HG03280 (cell line): ENCODE measurements at regions not wholly inside any gene's neighbourhood (a gene's known extent, or its start where the extent isn't known, plus 50 kb on each side); places are given as distances from the start of the nearest gene placed in this dataset.

ENCODE experiments used
- ATAC-seq: cut with Tn5 transposase; IDR thresholded peaks from one replicate; pipeline ENCODE4 v1.9.1; 2021; ENCODE audit warnings: mild to moderate bottlenecking, moderate library complexity; ENCODE audit not compliant: unreplicated experiment

DNA sequence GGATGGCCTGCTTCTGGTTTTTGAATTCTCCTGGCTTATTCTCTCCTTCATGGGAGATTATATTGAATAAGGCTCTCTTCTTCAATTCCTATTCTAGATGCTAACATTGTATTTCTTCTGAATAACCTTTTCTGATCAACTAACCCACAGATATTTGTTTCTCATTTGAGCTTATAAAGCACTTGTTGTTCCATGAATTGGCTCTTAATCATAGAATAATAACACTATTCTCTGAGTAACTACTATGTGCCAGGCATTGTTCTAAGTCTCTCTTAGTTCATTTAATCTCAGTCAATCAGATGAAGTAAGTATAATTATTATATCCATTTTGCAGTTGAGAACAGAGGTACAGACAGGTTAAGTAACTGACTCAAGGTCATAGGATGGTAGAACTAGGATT, 136.3 kb upstream of the MLIP start:
- ATAC-seq = no peak

DNA sequence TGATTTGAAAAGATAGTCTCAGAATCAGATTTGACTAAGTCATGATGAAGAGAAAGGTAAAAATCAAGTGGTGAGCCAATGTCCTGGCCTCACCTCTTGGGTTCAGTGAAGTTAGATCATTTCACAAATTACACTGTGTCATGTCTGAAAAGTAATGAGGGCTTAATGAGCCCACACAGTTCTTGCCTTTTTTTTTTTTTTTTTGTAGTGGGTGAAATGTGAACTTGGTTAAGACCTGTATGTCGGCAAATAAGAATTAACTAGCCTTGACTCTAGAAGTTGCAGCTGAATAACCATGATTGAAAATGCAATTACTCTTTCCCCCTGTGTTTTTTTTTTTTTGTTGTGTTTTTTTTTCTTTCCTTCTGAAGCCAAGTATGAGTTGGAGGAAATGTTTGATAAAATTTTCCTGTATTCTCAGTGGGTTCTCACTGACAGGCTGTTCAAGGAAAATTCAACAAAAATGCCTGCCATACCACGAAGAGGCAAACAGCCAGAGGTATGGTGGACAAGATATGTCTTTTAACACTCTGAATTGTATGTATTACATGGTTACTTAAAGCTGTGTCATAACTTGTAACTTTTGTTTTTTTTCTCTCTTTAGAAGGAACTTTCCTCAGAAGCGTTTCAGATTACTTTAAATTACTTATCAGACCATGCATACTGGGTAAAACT, 135.2 kb upstream of the MLIP start:
- ATAC-seq = no peak

DNA sequence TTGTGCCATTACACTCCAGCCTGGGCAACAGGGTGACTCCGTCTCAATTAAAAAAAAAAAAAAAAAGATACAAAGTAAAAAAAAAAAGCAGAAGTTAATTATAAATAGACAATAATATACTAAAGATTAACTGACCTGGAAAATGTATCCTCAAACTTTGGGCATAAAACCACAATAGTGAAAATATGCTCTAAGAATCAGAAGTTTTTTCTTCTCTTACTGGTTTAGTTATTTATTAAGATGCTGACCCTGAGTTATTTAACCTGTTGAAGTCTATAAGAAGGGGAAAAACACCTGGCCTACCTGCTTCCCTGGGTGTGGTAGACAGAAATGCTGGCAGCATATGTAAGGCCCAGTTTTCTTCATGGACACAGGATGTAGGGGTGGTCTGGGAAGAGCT, 133.7 kb upstream of the MLIP start:
- no peak for ATAC-seq

DNA sequence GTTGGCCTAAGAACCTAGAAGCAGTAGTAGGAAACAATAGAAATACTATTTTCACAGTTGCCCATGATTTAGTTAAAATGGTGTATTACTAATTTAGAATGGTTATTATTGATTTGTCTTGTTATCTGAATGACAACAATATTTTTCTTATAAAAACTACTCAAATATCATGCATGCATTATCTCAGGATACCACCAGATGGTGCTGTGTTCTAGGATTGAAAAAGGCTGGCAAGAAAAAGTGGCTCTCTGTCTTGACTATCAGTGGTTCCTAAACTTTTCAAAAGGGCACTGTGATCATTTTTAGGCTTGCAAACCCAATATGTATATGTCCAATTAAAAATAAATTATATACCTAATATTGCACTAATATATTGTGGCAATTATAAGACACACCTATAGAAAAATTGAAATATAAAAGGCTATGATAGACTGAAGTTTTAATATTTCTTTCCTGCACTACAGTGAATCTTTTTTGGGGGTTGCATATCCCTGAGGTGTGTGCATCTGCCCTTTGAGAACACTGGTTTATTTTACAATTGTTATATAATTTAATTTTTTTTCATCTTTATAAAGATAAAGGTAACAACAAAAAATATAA, 131.7 kb upstream of the MLIP start:
- ATAC-seq = no peak

DNA sequence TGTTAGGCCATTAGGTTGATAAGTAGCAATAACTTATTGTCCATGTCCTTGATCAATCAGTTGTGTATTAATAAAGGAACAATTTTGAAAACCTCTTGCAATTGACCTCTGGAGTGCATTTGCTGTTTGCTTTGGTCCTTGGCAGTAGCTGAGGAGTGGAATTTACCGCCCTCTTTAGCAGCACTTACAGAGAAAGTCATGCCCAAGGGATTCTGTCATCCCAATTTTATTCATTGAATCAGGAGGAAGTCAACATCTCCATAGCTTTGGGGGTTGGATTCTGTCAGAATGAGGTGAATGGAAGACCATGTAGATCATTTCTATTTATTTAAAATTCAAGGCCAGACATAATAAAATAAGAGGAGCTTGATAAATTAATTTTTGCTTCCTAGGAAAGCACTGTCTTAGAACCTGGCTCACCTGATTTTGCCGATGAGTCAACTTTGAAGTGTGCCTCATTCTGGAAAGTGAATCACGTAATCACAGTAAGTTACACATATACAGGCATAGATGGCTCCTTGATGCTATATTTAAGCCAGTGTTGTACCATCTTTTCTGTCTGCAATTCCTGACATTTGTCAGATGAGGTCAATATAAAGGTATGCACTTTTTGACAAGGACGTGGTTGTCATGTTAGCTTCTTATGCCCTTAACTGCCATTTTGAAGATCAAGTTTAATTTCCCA, 128.7 kb upstream of the MLIP start:
- no peak for ATAC-seq

DNA sequence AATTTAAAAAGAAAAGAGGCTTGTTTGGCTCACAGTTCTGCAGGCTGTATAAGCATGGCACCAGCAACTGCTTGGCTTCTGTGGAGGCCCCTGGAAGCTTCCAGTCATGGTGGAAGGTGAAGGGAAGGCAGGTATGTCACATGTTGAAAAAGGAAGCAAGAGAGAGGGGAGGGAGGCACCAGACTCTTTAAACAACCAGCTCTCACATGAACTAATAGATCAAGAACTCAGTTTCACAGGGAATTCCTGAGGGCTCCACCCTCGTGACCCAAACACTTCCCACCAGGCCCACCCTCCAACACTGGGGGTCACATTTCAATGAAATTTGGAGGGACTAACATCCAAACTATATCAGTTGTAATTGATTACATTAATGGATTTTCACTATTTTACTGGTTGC, 127.9 kb upstream of the MLIP start:
- no peak for ATAC-seq

DNA sequence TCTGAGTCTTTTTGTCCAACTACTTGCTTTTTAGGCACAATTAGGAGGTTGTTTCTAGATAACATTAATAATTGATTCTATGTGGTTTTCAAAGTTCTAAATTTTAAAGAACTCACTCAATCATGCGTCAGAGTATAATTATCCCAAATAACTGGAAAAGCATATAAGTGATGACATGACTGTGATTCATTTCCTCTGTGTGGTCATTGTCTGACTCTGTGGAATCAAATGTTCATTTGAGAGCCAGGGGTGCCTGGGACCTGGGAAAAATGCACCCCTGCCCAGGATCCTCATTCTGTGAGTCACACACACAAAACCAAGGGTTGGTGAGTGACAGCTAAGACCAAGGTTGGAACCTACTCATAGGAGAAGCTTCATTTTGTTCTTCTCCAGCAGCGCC, 127.1 kb upstream of the MLIP start:
- no peak for ATAC-seq

DNA sequence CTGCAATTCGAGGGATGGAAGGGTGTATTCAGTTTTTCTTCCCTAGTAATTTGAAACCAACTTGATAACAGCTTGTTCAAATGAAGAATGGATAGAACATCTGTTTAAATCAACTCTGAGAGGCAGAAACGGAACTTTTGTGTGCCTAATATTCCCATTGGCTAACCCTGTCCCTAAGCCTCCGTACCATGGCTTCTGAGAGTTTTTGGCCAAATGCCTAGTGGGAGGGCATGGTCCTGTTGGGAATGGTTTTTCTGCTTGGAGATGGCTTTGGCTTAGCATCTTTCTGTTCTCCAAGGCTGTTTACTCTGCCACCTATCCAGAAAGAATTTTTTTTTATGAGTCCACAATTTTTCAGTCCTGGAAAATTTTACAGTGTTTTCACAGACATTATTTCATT, 126.7 kb upstream of the MLIP start:
- no peak for ATAC-seq

DNA sequence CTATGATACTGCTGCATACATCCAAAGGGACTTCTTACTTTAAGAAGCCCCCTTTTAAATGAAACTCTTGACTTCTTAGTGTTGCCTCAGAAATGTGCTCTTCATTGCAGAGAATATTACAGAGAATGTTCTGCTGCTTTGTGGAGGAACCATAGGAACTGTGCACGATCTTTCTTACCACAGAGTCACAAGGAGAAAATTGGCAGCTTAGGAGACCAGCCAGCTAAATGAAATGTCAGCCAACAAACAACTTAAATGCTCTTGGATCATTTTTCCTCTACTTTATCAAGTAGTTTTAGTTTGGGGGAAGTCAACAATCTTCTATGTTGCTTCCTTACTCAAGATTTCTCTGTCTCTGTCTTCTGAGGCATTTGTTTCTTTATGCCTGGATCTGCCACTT, 125.9 kb upstream of the MLIP start:
- no peak for ATAC-seq

DNA sequence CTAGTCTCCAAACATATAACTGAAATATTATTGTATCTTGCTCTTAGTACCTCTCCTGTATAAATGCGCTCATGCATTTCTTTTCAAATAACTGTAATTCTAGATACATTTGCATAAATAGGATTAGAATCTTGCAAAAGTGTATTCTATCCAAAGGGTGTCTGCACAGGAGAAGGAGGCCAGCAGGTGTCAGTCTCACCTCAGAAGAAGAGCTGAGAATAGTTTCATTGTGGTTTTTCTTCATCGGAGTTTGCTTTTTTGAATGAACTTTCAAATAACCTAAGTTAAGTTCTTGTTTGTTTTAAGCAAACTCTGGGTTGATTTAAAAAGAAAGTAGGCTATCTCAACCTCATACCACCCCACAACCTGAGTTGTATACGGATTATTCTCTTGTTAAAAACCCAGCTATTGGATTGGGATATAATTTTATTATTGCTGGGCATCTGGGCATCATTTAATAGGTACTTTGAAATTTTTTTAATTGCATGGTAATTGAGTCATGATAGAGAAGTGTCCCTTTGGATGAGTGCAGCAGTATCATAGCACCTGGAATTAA, 125.0 kb upstream of the MLIP start:
- peak; percentile 70 for ATAC-seq

DNA sequence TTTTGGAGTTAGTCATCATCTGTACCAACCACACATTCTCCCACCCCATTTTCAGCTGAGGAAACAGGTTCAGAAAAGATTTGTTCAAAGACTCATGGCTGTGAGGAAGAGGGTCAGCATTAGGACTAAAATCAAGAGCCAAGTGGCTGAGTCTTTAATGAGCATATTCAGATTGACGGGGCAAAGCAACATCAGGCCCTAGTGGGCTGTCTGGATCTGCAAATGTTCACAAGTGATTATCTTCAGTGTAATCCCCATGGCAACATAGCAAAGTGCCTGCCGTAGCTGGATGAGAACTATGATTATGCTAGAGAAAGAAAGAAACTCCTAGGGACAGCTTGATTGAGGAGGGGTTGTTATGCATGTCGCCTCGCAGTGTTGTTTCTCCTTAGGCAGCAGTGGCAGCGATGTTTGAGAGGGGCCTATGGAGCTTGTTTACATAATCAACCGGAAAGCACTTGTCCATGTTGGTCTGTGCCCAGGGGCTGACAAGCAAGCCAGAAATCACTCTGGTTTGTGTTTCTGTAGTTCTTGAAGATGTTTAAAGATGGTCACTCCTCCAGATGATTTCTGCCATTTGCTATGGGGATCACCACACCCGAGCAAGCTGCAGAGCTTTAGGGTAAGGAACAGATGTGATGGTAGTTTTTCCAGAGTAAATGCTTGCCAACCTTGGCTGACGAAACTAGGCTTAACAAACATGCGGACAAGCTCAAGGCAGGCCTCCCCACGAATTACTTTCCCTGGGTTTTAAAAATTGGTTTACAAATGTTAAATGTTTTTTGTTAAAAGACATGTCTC, 124.3 kb upstream of the MLIP start:
- no peak for ATAC-seq

DNA sequence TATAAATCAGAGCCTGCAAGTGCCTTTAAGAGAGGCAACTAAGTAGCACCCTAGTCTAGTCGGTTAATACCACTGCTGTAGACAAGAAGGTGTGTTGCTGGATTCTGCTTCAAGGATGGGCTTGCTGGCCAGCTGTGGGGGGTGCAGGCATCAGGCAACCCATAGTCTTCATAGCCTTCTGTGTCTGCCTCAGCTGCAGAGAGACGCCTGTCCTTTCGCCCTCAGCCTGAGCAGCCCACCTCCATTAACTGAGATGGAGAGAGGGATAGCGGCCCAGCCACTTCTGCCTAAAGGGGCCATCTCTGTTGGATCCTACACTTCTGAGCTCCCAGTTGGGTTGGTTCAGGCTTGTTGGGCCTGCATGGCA, 123.7 kb upstream of the MLIP start:
- ATAC-seq = no peak

DNA sequence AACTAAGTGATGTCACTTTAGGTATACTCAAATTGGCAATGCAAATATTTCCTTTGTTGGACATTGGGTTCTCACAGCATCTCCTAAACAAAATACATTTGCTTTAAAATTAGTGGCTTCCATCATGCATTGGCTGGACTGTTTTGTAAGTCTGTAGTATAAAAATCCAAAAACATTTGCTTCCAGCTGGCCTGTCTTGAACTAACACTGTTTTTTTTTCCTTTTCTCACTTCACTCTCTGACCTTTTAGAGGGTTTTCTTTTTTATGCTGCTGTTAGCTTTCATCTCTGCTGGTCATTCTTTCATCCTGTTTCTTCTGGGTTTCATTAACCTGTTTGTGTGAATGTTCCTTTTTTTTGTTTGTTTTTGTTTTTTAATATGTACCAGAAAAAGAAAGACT, 121.7 kb upstream of the MLIP start:
- no peak for ATAC-seq

DNA sequence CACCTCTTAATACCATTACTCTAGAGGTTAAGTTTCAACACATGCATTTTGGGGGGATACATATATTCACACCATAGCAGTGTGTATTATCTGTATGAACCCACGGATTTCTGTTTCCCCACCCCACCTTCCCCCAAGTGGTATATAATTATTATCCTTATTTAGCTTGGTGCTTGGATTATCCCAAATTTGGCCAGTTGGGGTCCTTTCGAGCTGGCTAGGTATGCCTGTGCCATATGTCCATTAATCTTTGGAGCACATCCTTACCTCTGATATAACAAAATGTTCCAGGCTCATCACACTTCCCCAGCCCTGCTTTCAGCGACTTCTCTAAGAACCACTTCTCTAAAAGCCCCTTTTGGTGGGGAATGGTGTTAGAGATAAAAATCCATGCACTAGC, 118.7 kb upstream of the MLIP start:
- no peak for ATAC-seq

DNA sequence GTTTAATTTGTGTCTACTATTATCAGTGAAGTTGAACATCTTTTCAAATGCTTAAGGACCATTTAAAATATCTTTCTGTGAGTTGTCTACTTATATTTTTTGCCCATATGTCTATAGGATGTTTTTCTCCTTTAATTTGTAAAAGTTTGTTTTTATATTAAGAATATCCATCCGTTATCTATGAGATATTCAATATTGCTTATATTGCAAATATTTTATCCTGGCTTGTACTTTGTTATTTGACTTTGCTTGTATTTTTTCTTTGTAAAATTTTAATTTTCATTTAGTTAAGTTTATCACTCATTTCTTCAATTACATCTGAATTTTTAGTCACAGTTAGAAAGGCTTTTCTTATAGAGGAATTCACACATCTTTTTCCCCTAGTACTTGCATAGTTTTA, 117.0 kb upstream of the MLIP start:
- ATAC-seq = no peak

DNA sequence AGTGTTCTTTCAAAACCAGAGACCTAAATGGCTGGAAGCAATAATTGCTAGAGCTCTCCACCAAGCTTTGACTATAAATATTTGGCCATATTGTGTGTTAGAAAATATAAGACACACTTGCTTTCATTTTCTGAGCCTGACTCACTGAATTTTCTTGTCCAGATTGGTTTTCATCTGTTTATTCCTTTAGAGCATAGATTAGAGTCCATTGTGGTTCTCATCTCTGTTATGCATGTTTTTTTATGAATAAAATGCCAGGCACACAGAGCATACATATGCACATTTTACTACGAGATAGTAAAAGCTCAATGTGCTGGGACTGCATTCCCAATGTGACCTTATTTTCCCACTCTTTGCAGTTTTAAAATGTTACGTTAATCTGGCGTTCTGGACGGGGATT, 115.3 kb upstream of the MLIP start:
- no peak for ATAC-seq

DNA sequence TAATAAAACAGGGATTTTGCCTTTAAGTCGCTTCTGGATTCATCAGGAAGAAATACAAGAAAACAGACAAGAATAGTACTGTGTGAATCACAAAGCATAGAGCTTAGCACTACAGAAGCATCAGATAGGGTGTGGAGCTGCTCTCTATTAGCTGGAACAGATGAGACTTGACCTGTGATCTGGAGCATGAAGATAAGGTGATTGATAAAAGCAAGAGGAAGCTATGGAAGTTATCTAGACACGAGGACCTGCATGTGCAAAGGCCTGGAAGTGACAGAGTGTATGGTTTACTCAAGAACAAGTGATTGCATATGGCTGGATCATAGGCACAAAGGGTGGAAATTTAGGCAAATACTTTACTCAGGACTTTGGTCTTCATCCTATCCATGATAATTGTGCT, 112.9 kb upstream of the MLIP start:
- no peak for ATAC-seq

DNA sequence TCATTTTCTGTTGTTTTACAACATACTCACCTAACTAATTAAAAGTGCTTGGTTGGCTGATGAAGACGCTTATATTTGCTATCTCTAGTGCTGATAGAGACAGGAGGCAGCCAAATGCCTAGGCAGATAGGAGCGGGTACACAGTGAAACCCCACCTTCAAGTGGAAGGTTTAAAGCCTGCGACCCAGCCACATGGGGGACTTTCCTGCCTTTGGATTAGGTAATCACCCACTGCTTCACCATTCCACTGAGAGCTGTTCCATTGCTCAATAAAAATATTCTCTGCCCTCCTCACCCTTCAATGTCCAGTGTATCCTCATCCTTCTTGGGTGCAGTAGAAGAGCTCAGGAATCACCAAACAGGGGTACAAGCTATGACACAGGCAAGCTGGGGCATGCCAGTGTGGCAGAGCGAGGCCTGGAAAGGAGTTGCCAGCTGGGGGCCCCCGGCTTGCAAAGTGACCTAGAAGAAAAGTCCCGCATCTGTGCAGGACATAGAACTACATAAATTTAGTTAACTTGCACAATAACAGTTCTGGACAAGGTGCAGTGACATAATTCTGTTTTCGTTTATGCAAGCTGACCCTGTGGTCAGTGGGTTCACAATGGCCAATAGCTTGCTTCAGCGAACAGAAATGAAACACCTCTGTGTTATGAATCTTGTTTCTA, 112.0 kb upstream of the MLIP start:
- no peak for ATAC-seq

DNA sequence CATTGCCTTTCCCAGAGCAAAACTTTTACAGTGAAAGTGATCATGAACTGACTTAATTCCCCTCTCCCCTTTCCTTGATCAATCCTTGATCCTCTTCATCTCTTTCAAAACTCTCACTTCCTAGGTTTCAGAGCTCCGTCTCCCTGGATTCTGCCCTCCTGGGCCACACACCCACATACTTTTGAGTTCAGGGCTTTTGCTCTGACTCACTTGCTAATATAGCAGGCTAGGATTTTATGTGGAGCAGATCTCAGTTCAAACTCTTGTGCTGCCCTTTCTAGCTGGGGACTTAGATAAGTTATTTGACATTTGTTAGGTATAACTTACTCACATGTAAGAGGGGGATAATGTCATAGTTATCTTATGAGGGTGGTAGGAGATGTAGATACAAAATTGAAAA, 109.1 kb upstream of the MLIP start:
- ATAC-seq = no peak

DNA sequence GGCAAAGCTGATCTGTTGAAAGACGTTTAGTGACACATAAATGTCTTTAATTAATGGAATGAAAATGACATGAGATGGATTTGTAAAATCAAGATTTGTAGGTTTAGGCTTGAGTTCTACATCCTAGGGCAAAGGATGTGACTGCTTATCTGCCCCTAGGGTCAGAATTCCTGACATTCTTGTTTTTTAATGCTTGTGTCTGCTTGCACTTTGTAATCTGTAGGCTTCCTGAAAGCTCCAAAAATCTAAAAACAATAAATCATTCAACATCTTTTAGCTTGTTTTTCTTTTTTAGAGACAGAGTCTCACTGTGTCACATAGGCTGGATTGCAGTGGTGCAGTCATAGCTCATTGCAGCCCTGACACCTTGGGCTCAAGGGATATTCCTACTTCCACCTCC, 107.9 kb upstream of the MLIP start:
- no peak for ATAC-seq

DNA sequence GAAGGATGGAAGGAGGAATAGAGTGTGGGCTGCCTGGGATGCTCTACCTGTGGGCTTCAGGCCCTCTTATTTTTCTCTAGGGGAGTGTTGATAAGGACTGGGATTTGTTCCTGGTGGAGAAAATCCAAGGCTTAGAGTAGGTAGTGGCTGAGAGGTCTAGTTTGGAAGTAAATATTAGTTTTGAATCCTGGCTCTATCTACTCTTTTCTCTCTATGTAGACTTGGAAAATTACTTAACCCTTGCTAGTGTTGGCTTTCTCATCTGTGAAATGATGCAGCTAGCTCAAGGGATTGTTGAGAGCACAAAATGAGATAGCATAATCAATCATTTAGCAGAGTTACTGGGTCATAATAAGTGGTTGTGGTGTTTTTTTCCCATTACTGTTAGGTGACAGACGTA, 102.7 kb upstream of the MLIP start:
- ATAC-seq = no peak
